Prostate gland (tissue), 2 donors: ENCODE measurements at regions not wholly inside any gene's neighbourhood (a gene's known extent, or its start where the extent isn't known, plus 50 kb on each side); places are given as distances from the start of the nearest gene placed in this dataset.
"Not testable (repeated sequence)": the region's sequence is repeated elsewhere in the genome, so short reads cannot be mapped to it uniquely, and the experiment has no call there.

Experiments used
- POLR2A ChIP-seq: fragments of 450-650 bp; IDR thresholded peaks from one replicate; pipeline ENCODE4 v1.6.1; 2016; ENCODE audit warnings: antibody characterized with exemption, mild to moderate bottlenecking
- TF ChIP-seq, protein P1 (sequence below), 4 experiments: fragments of 200-600 bp in 2 of 4; fragments of 450-650 bp in 2 of 4; sonication (generic) in 2 of 4; IDR thresholded peaks; 1 replicate in 3 of 4; 2 replicates in 1 of 4; pipeline ENCODE4 v1.5.1; 2016 to 2019; ENCODE audit warnings: antibody characterized with exemption in 4 of 4, mild to moderate bottlenecking in 2 of 4, moderate library complexity in 2 of 4

- TF ChIP-seq POLR2A: not testable (repeated sequence)
- TF ChIP-seq, protein P1, sequence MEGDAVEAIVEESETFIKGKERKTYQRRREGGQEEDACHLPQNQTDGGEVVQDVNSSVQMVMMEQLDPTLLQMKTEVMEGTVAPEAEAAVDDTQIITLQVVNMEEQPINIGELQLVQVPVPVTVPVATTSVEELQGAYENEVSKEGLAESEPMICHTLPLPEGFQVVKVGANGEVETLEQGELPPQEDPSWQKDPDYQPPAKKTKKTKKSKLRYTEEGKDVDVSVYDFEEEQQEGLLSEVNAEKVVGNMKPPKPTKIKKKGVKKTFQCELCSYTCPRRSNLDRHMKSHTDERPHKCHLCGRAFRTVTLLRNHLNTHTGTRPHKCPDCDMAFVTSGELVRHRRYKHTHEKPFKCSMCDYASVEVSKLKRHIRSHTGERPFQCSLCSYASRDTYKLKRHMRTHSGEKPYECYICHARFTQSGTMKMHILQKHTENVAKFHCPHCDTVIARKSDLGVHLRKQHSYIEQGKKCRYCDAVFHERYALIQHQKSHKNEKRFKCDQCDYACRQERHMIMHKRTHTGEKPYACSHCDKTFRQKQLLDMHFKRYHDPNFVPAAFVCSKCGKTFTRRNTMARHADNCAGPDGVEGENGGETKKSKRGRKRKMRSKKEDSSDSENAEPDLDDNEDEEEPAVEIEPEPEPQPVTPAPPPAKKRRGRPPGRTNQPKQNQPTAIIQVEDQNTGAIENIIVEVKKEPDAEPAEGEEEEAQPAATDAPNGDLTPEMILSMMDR (IDR thresholded peaks at IDR 0.05): not testable (repeated sequence)
Observed at GRCh38 chr7:22032356-22032755, 86.7 kb upstream of the CDCA7L start.
